SU-DHL-6 (cell line): ENCODE measurements at regions not wholly inside any gene's neighbourhood (a gene's known extent, or its start where the extent isn't known, plus 50 kb on each side); places are given as distances from the start of the nearest gene placed in this dataset.

ENCODE experiments used
- H2AFZ ChIP-seq: fragments of 200-600 bp; sonication (generic); 2 replicates; pipeline ENCODE4 v1.6.1; 2014; ENCODE audit warnings: low read depth, mild to moderate bottlenecking, moderate library complexity, mixed read lengths, antibody characterized with exemption, low read length; ENCODE audit not compliant: severe bottlenecking
- H3F3A ChIP-seq: fragments of 200-600 bp; shearing (Covaris generic); 2 replicates; pipeline ENCODE4 v1.6.0; 2016; ENCODE audit warnings: antibody characterized with exemption, mild to moderate bottlenecking; ENCODE audit not compliant: insufficient read depth
- H3K27ac ChIP-seq: fragments of 200-600 bp; sonication (generic); 2 replicates; pipeline ENCODE4 v1.5.1; 2016; ENCODE audit warnings: low read depth, mild to moderate bottlenecking, low read length, moderate library complexity, mixed read lengths
- H3K27me3 ChIP-seq: fragments of 200-600 bp; sonication (generic), shearing (Covaris generic); 2 replicates; pipeline ENCODE4 v1.6.0; 2014; ENCODE audit warnings: mild to moderate bottlenecking, low read length
- H3K36me3 ChIP-seq: fragments of 200-600 bp; sonication (generic); 2 replicates; pipeline ENCODE4 v1.6.1; 2014; ENCODE audit warnings: mild to moderate bottlenecking, low read length, mixed read lengths
- H3K4me2 ChIP-seq: fragments of 300-600, 200-600 bp; shearing (Covaris generic), sonication (generic); 2 replicates; pipeline ENCODE4 v1.6.0; 2014; ENCODE audit warnings: low read length, low read depth, mild to moderate bottlenecking; ENCODE audit not compliant: poor library complexity, severe bottlenecking
- H3K4me3 ChIP-seq: fragments of 200-600 bp; sonication (generic); 2 replicates; pipeline ENCODE4 v1.5.1; 2014; ENCODE audit warnings: antibody characterized with exemption, low read length, mild to moderate bottlenecking, mixed read lengths; ENCODE audit not compliant: insufficient read depth, poor library complexity, severe bottlenecking
- H3K79me2 ChIP-seq: fragments of 200-600 bp; sonication (generic); 2 replicates; pipeline ENCODE4 v1.6.1; 2014; ENCODE audit warnings: mild to moderate bottlenecking, low read length, moderate library complexity; ENCODE audit not compliant: insufficient read depth
- H3K9ac ChIP-seq: fragments of 200-600 bp; sonication (generic); 2 replicates; pipeline ENCODE4 v1.7.0; 2014; ENCODE audit warnings: mild to moderate bottlenecking, low read length
- H3K9me2 ChIP-seq: fragments of 200-600 bp; sonication (generic); replicated peaks from 2 replicates; pipeline ENCODE4 v1.6.1; 2014; ENCODE audit warnings: low read length; ENCODE audit not compliant: insufficient read depth
- H3K9me3 ChIP-seq: fragments of 200-600 bp; sonication (generic); 2 replicates; pipeline ENCODE4 v1.6.1; 2014; ENCODE audit warnings: low read length, mixed read lengths; ENCODE audit not compliant: insufficient read depth
- H4K20me1 ChIP-seq: fragments of 200-600 bp; sonication (generic); 2 replicates; pipeline ENCODE4 v1.6.1; 2014; ENCODE audit warnings: low read depth, mild to moderate bottlenecking, antibody characterized with exemption, low read length, moderate library complexity, mixed read lengths
- CTCF ChIP-seq: fragments of 200-600 bp; sonication (generic); IDR thresholded peaks from one replicate; pipeline ENCODE4 v1.5.1; 2017; ENCODE audit warnings: antibody characterized with exemption, mild to moderate bottlenecking, low read length, moderate library complexity; ENCODE audit not compliant: insufficient read depth, poor library complexity, severe bottlenecking
- EZH2phosphoT487 ChIP-seq: fragments of 200-600 bp; sonication (generic), shearing (Covaris generic); conservative IDR thresholded peaks from 2 replicates; pipeline ENCODE4 v1.6.1; 2018; ENCODE audit warnings: mild to moderate bottlenecking, antibody characterized with exemption, low read length, moderate library complexity, mixed read lengths

GRCh38 chr7:22676385-22676784 is 50.6 kb upstream of the IL6 start:
- TF ChIP-seq CTCF (no peak), EZH2phosphoT487 (no peak)
- Histone ChIP-seq H3F3A (no peaks in the 10 kb centered on the region), H3K9me3 (no peaks in the 10 kb centered on the region), H3K27ac (no peak overlapping the region), H3K4me2 (no peak overlapping the region), H2AFZ (no peak overlapping the region), H3K9ac (no peak overlapping the region), H4K20me1 (no peaks in the 10 kb centered on the region), H3K27me3 (no peaks in the 10 kb centered on the region), H3K79me2 (no peaks in the 10 kb centered on the region), H3K9me2 (no peaks in the 10 kb centered on the region), H3K36me3 (no peaks in the 10 kb centered on the region), H3K4me3 (no peak overlapping the region)

GRCh38 chr7:22675917-22676343 is 51.1 kb upstream of the IL6 start:
- H3K4me3 ChIP-seq, result no peak overlapping the region
- TF ChIP-seq EZH2phosphoT487 (no peak), CTCF (no peak)
- H3K9me2 ChIP-seq, result no peaks in the 10 kb centered on the region
- H4K20me1 ChIP-seq, result no peaks in the 10 kb centered on the region
- no peak overlapping the region for H2AFZ ChIP-seq
- no peaks in the 10 kb centered on the region for H3K9me3 ChIP-seq
- H3K79me2 ChIP-seq, result no peaks in the 10 kb centered on the region
- H3K9ac ChIP-seq, result no peak overlapping the region
- H3F3A ChIP-seq, result no peaks in the 10 kb centered on the region
- H3K4me2 ChIP-seq, result no peak overlapping the region
- no peaks in the 10 kb centered on the region for H3K27me3 ChIP-seq
- no peaks in the 10 kb centered on the region for H3K36me3 ChIP-seq
- H3K27ac ChIP-seq, result no peak overlapping the region

- H3K27ac ChIP-seq, result no peak overlapping the region
- no peak overlapping the region for H3K9ac ChIP-seq
- no peak overlapping the region for H3K4me2 ChIP-seq
- H3K36me3 ChIP-seq, result no peaks in the 10 kb centered on the region
- H3K9me2 ChIP-seq, result no peaks in the 10 kb centered on the region
- no peaks in the 10 kb centered on the region for H3K79me2 ChIP-seq
- no peak overlapping the region for H3K4me3 ChIP-seq
- TF ChIP-seq CTCF (no peak), EZH2phosphoT487 (no peak)
- no peaks in the 10 kb centered on the region for H4K20me1 ChIP-seq
- no peaks in the 10 kb centered on the region for H3F3A ChIP-seq
- no peak overlapping the region for H2AFZ ChIP-seq
- no peaks in the 10 kb centered on the region for H3K27me3 ChIP-seq
- H3K9me3 ChIP-seq, result no peaks in the 10 kb centered on the region
These were observed 51.6 kb upstream of the IL6 start for GRCh38 chr7:22675421-22675820.
